Endothelial cell of umbilical vein (primary cell): ENCODE measurements at regions not wholly inside any gene's neighbourhood (a gene's known extent, or its start where the extent isn't known, plus 50 kb on each side); places are given as distances from the start of the nearest gene placed in this dataset.

Source experiments
- BruUV-seq: library from RNA; stranded (reverse); fragments of 400-500 nt; replicated peaks from 2 replicates; lab custom pipeline; 2021; lab: Mats Ljungman, UMichigan
- CTCF ChIA-PET: fragments of 300-600, 350-600 bp; sonication (Branson Sonifier 250); formaldehyde crosslinking; loops from one replicate; lab custom pipeline; 2021; ENCODE audit warnings: antibody characterized with exemption, inconsistent platforms; lab: Charles Lee
- POLR2A ChIA-PET: fragments of 300-600, 350-600 bp; sonication (Branson Sonifier 250); formaldehyde crosslinking; loops from one replicate; lab custom pipeline; 2021; ENCODE audit warnings: antibody characterized with exemption, inconsistent platforms; lab: Charles Lee
- DNase-seq: peaks from one replicate; pipeline ENCODE4 v3.0.0-alpha.2; 2011; ENCODE audit warnings: low read depth, low spot score
- FAIRE-seq: peaks from 2 replicates; lab custom pipeline; 2011; peaks lifted over from hg19 to GRCh38; lab: Jason Lieb, UNC
- H2AFZ ChIP-seq: 2 replicates; pipeline ENCODE4 v1.6.0; 2012; ENCODE audit warnings: low read depth, low read length, control low read depth, inconsistent platforms
- H3K27ac ChIP-seq: 2 replicates; pipeline ENCODE4 v1.5.1; 2011; ENCODE audit warnings: low read depth, mild to moderate bottlenecking, control low read depth, low read length, moderate library complexity; ENCODE audit not compliant: insufficient read depth
- H3K27me3 ChIP-seq, 2 experiments: 2 replicates each; pipeline versions ENCODE4 v1.6.0 to v1.6.1; 2011; ENCODE audit warnings: low read length in 2 of 2, mixed read lengths in 1 of 2; ENCODE audit not compliant: control insufficient read depth in 2 of 2, insufficient read depth in 2 of 2
- H3K36me3 ChIP-seq, 2 experiments: 2 replicates in 1 of 2; 3 replicates in 1 of 2; pipeline ENCODE4 v1.5.1; 2011; ENCODE audit warnings: low read length in 2 of 2, mild to moderate bottlenecking in 1 of 2, moderate library complexity in 1 of 2; ENCODE audit not compliant: control insufficient read depth in 2 of 2, insufficient read depth in 2 of 2; ENCODE audit errors: extremely low read depth in 1 of 2
- H3K4me1 ChIP-seq: 3 replicates; pipeline ENCODE4 v1.5.1; 2011; ENCODE audit warnings: mild to moderate bottlenecking, low read length; ENCODE audit not compliant: control insufficient read depth, insufficient read depth; ENCODE audit errors: extremely low read depth
- H3K4me2 ChIP-seq: 2 replicates; pipeline ENCODE4 v1.6.1; 2011; ENCODE audit warnings: low read length, control low read depth, mixed read lengths; ENCODE audit not compliant: insufficient read depth
- H3K4me3 ChIP-seq, 3 experiments: fragments of 200-600 bp in 1 of 3; sonication (generic), shearing (Covaris generic) in 1 of 3; replicated peaks in 1 of 3; 2 replicates each; pipeline ENCODE4 v1.5.1; 2011 to 2016; ENCODE audit warnings: control low read depth in 3 of 3, low read length in 3 of 3, mild to moderate bottlenecking in 2 of 3, inconsistent platforms in 1 of 3, low read depth in 1 of 3, moderate library complexity in 1 of 3; ENCODE audit not compliant: insufficient read depth in 1 of 3
- H3K79me2 ChIP-seq: 2 replicates; pipeline ENCODE4 v1.6.0; 2012; ENCODE audit warnings: low read length, inconsistent platforms; ENCODE audit not compliant: control insufficient read depth, insufficient read depth
- H3K9ac ChIP-seq: replicated peaks from 2 replicates; pipeline ENCODE3; 2011; ENCODE audit warnings: low read length, control low read depth; ENCODE audit not compliant: insufficient read depth; ENCODE audit errors: extremely low read depth
- H3K9me1 ChIP-seq: replicated peaks from 3 replicates; pipeline ENCODE4 v1.6.0; 2011; ENCODE audit warnings: mild to moderate bottlenecking, low read length; ENCODE audit not compliant: control insufficient read depth, insufficient read depth; ENCODE audit errors: extremely low read depth
- H3K9me3 ChIP-seq: replicated peaks from 2 replicates; pipeline ENCODE4 v1.5.1; 2012; ENCODE audit warnings: low read length, inconsistent platforms; ENCODE audit not compliant: control insufficient read depth, insufficient read depth
- H4K20me1 ChIP-seq: replicated peaks from 2 replicates; pipeline ENCODE3; 2011; ENCODE audit warnings: mild to moderate bottlenecking, low read length; ENCODE audit not compliant: control insufficient read depth, insufficient read depth; ENCODE audit errors: extremely low read depth
- FOS ChIP-seq: IDR thresholded peaks from 2 replicates; pipeline ENCODE4 v1.6.1; 2011; ENCODE audit warnings: mild to moderate bottlenecking, low read length, moderate library complexity, borderline replicate concordance; ENCODE audit not compliant: insufficient read depth
- GATA2 ChIP-seq: IDR thresholded peaks from 2 replicates; pipeline ENCODE4 v1.7.0; 2011; ENCODE audit warnings: low read depth, mild to moderate bottlenecking, moderate library complexity, mixed read lengths, low read length; ENCODE audit not compliant: insufficient read length, insufficient read depth
- JUN ChIP-seq: IDR thresholded peaks from 2 replicates; pipeline ENCODE4 v1.6.1; 2011; ENCODE audit warnings: borderline replicate concordance, low read depth; ENCODE audit not compliant: insufficient read length, insufficient read depth
- dilution Hi-C: fragments of 300-500 bp; cut with MboI; formaldehyde crosslinking; loops from one replicate; pipeline ENCODE4 v1.15.0; 2019; ENCODE audit warnings: low sequenced_read_pairs; ENCODE audit not compliant: extremely low pct_ligation_motif_present
- intact Hi-C: fragments of 100-400 bp; cut with micrococcal nuclease; formaldehyde crosslinking; loops from one replicate; pipeline ENCODE4 v1.10.0; 2022
- TF ChIP-seq, protein P1 (sequence below), 2 donors: IDR thresholded peaks; 1 replicate in 1 of 2; 2 replicates in 1 of 2; pipeline ENCODE4 v1.5.1; 2011; ENCODE audit warnings: low read length in 2 of 2, mild to moderate bottlenecking in 2 of 2, moderate library complexity in 2 of 2, control low read depth in 1 of 2, inconsistent platforms in 1 of 2, low read depth in 1 of 2; ENCODE audit not compliant: insufficient read depth in 1 of 2; ENCODE audit errors: extremely low read depth in 1 of 2

DNA sequence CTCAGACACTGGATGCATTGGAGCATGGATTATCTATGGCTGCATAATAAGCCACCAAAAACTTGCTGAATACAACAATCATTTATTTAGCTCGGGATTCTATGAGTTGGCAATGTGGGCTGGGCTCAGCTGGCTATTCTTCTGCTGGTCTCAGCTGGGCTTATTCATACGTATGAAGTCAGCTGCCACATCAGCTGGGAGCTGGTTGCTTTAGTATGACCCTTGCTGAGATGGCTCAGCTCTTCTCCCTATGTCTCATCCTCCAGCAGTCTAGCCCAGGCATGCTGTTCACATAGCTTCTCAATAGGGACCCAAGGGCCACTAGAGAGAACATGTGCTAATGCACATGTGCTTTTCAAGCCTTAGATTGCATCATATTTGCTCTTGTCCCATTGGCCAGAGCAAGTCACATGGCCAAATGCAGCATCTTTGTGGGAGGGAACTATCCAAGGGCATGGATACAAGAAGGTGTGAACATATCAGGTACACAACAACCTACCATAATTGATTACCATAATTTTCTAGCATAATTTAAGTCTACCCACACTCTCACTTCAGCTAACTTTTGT is 444.6 kb downstream of the KIF16B start:
- Histone ChIP-seq H3K9ac (no peak overlapping the region), H3K27me3 (no peaks in the 10 kb centered on the region), H3K36me3 (no peaks in the 10 kb centered on the region), H4K20me1 (no peaks in the 10 kb centered on the region), H3K9me3 (peaks cover 4% of the 10 kb centered on the region), H3K27ac (no peak overlapping the region), H3K4me2 (no peak overlapping the region), H3K4me3 (no peak overlapping the region), H3K4me1 (no peaks in the 10 kb centered on the region), H3K9me1 (no peaks in the 10 kb centered on the region), H2AFZ (no peak overlapping the region), H3K79me2 (no peaks in the 10 kb centered on the region)
- POLR2A ChIA-PET, result no interaction called here
- BruUV-seq, result no TSS peak
- FAIRE-seq (no peak), DNase-seq (no peak)
- TF ChIP-seq GATA2, result no peak
- TF ChIP-seq FOS, result no peak
- no peak for TF ChIP-seq JUN
- TF ChIP-seq, protein P1, sequence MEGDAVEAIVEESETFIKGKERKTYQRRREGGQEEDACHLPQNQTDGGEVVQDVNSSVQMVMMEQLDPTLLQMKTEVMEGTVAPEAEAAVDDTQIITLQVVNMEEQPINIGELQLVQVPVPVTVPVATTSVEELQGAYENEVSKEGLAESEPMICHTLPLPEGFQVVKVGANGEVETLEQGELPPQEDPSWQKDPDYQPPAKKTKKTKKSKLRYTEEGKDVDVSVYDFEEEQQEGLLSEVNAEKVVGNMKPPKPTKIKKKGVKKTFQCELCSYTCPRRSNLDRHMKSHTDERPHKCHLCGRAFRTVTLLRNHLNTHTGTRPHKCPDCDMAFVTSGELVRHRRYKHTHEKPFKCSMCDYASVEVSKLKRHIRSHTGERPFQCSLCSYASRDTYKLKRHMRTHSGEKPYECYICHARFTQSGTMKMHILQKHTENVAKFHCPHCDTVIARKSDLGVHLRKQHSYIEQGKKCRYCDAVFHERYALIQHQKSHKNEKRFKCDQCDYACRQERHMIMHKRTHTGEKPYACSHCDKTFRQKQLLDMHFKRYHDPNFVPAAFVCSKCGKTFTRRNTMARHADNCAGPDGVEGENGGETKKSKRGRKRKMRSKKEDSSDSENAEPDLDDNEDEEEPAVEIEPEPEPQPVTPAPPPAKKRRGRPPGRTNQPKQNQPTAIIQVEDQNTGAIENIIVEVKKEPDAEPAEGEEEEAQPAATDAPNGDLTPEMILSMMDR (IDR thresholded peaks at IDR 0.05; ENCODE audit: extremely low read depth in 1 of 2, insufficient read depth in 1 of 2, low read depth in 1 of 2, low read length in 2 of 2), result no peak
- CTCF ChIA-PET, result no interaction called here
- intact Hi-C loops, result no loop called here
- dilution Hi-C loops, result no loop called here

DNA sequence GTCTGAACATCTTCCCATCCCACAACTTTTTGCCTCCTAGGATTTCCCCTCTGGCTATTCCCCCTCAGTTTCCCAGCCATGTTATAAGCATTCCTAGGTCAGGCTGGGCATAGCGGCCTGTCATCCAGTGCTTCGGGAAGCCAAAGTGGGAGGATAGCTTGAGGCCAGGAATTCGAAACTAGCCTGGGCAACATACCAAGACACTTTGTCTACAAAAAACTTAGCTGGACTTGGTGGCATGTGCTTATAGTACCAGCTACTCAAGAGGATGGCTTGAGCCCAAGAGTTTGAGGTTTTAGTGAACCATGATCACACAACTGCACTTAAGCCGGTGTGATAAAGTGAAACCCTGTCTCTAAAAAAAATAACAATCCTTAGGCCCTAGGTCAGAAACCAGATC is 447.4 kb downstream of the KIF16B start:
- CTCF ChIA-PET, result no interaction called here
- BruUV-seq, result no TSS peak
- intact Hi-C loops, result no loop called here
- Histone ChIP-seq H4K20me1 (no peaks in the 10 kb centered on the region), H3K27me3 (no peaks in the 10 kb centered on the region), H3K9me1 (no peaks in the 10 kb centered on the region), H3K9me3 (peaks cover 5% of the 10 kb centered on the region), H3K36me3 (no peaks in the 10 kb centered on the region), H3K4me2 (no peak overlapping the region), H3K4me3 (no peak overlapping the region), H3K79me2 (no peaks in the 10 kb centered on the region), H3K4me1 (no peaks in the 10 kb centered on the region), H3K27ac (no peak overlapping the region), H3K9ac (no peak overlapping the region), H2AFZ (no peak overlapping the region)
- POLR2A ChIA-PET, result no interaction called here
- DNase-seq (no peak), FAIRE-seq (no peak)
- TF ChIP-seq FOS (no peak), JUN (no peak)
- dilution Hi-C loops, result no loop called here
